ENCODE measurements at regions not wholly inside any gene's neighbourhood (a gene's known extent, or its start where the extent isn't known, plus 50 kb on each side); places are given as distances from the start of the nearest gene placed in this dataset.

- no peak for TF ChIP-seq CTCF (IDR thresholded peaks at IDR 0.05; ENCODE audit: borderline replicate concordance, insufficient read depth, low read depth, low read length)
- no peak overlapping the region for H3K4me3 ChIP-seq (ENCODE audit: low read depth, low read length)
Measured at GRCh38 chr2:107281637-107282036, 395.7 kb upstream of the ST6GAL2 start.

- no peak for TF ChIP-seq CTCF (IDR thresholded peaks at IDR 0.05; ENCODE audit: borderline replicate concordance, insufficient read depth, low read depth, low read length)
- H3K4me3 ChIP-seq (ENCODE audit: low read depth, low read length), result no peak overlapping the region
Measured at GRCh38 chr2:107282135-107282534, 396.2 kb upstream of the ST6GAL2 start.

DNA sequence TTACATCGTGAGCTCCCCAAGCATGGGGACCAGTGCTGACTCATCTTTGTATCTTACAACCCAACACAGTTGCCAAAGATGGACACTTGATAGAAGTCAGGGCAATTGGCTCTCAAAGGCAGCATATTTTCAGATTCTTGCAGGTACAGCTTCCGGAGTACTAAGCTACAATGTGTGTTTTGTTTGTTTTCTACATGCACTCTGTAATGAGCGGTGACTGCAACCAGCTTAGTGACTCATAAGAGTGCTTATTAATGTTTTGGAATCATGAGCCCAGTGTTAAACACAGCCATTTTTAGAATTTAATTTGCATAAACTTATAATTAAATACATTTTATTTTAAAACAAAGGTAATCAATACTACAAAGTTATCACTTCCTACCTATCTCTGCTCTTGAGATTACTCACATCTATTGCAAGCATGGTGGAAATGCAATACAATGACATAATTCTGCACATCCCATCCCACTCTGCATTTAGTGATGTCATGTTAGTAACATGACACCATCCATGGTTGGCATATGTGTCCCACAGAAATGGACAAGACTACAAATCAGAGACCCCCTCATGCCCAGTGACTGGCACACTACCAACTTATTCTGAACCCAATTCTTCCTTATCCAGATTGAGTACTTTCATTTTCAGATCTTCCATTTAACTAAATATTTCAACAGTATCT lies 399.8 kb upstream of the ST6GAL2 start:
- no peak for TF ChIP-seq CTCF (IDR thresholded peaks at IDR 0.05; ENCODE audit: borderline replicate concordance, insufficient read depth, low read depth, low read length)
- no peak overlapping the region for H3K4me3 ChIP-seq (ENCODE audit: low read depth, low read length)

- H3K4me3 ChIP-seq (ENCODE audit: low read depth, low read length), result no peak overlapping the region
- no peak for TF ChIP-seq CTCF (IDR thresholded peaks at IDR 0.05; ENCODE audit: borderline replicate concordance, insufficient read depth, low read depth, low read length)
Measured at GRCh38 chr2:107290041-107290440, 404.1 kb upstream of the ST6GAL2 start.

GRCh38 chr2:107303964-107304363 lies 418.0 kb upstream of the ST6GAL2 start:
- TF ChIP-seq CTCF (IDR thresholded peaks at IDR 0.05; ENCODE audit: borderline replicate concordance, insufficient read depth, low read depth, low read length), result no peak
- H3K4me3 ChIP-seq (ENCODE audit: low read depth, low read length), result no peak overlapping the region

- TF ChIP-seq CTCF (IDR thresholded peaks at IDR 0.05; ENCODE audit: borderline replicate concordance, insufficient read depth, low read depth, low read length), result no peak
Measured at GRCh38 chr2:107305966-107306365, 420.0 kb upstream of the ST6GAL2 start.

DNA sequence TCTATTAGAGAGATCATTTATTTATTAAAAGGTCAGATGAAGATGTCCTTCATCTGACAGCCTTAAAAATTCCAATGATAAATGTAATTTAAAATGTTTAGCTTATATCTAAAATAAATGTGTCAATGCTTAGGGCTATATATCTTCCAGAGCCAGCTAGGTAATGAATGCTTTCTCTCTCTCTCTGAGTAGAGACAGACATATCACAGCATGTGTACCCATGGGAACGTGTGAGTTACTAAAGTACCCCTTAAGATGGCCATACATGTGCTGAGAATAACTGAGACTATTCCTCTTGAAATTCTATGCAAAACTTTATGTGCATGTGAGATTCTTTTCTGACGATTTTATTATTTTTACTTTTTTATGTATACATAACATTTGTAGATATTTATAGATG lies 420.9 kb upstream of the ST6GAL2 start:
- H3K4me3 ChIP-seq (ENCODE audit: low read depth, low read length), result no peak overlapping the region
- TF ChIP-seq CTCF (IDR thresholded peaks at IDR 0.05; ENCODE audit: borderline replicate concordance, insufficient read depth, low read depth, low read length), result no peak

More at GRCh38 chr2:107305966-107306365, 420.0 kb upstream of the ST6GAL2 start:
- no peak overlapping the region for H3K4me3 ChIP-seq (ENCODE audit: low read depth, low read length)

Measured in GM12875 (cell line).